Aorta (tissue), 5 donors: ENCODE measurements at regions not wholly inside any gene's neighbourhood (a gene's known extent, or its start where the extent isn't known, plus 50 kb on each side); places are given as distances from the start of the nearest gene placed in this dataset.
"Not testable (repeated sequence)": the region's sequence is repeated elsewhere in the genome, so short reads cannot be mapped to it uniquely, and the experiment has no call there.

Source experiments
- ATAC-seq: fragments of 200-7000 bp; cut with Tn5 transposase; one replicate; pipeline ENCODE4 v1.9.1; 2022; ENCODE audit warnings: moderate library complexity; ENCODE audit not compliant: low FRiP score
- DNase-seq, 2 donors: peaks; one replicate each; pipeline ENCODE4 v3.0.0-alpha.2; 2020
- H3K27ac ChIP-seq, 2 donors: one replicate each; pipeline ENCODE4 v1.5.1; 2013; ENCODE audit warnings: low read length in 2 of 2, mild to moderate bottlenecking in 2 of 2, moderate library complexity in 2 of 2, control low read depth in 1 of 2, inconsistent platforms in 1 of 2, low read depth in 1 of 2
- H3K27me3 ChIP-seq, 2 donors: one replicate each; pipeline ENCODE4 v1.6.1; 2013; ENCODE audit warnings: control low read depth in 1 of 2, low read length in 1 of 2, mild to moderate bottlenecking in 1 of 2, moderate library complexity in 1 of 2; ENCODE audit not compliant: insufficient read depth in 2 of 2, control insufficient read depth in 1 of 2
- H3K36me3 ChIP-seq, 2 donors: one replicate each; pipeline ENCODE4 v1.6.1; 2013; ENCODE audit warnings: control low read depth in 1 of 2, low read length in 1 of 2, mild to moderate bottlenecking in 1 of 2; ENCODE audit not compliant: insufficient read depth in 2 of 2, control insufficient read depth in 1 of 2
- H3K4me1 ChIP-seq, 2 donors: one replicate each; pipeline ENCODE4 v1.6.1; 2013; ENCODE audit warnings: low read length in 2 of 2, control low read depth in 1 of 2, mild to moderate bottlenecking in 1 of 2, moderate library complexity in 1 of 2; ENCODE audit not compliant: insufficient read depth in 2 of 2, control insufficient read depth in 1 of 2
- H3K4me3 ChIP-seq, 2 donors: one replicate each; pipeline ENCODE4 v1.5.1; 2013; ENCODE audit warnings: low read length in 2 of 2, control low read depth in 1 of 2, mild to moderate bottlenecking in 1 of 2
- H3K9me3 ChIP-seq: one replicate; pipeline ENCODE4 v1.6.1; 2013; ENCODE audit warnings: mild to moderate bottlenecking, low read length; ENCODE audit not compliant: control insufficient read depth
- WGBS, 2 donors: extraction: QIAGEN DNeasy Blood & Tissue Kit; methylation state at CpG; one replicate each; pipeline ENCODE4 v1.1.7; 2013; 5-methylcytosine and 5-hydroxymethylcytosine counted together
- intact Hi-C, 2 donors: fragments of 100-400 bp; cut with DNase I; formaldehyde crosslinking; loops; one replicate each; pipeline versions ENCODE4 v1.14.2 to v1.15.0; 2022
- donor health status: healthy with polysubstance abuse.
- donor health status: Bipolar disorder and iron deficiency.
- donor health status: DM: no; HTN: no; CAD: no.
- donor health status: DM: no; HTN: no; CAD: no.
- donor health status: DM: yes; HTN: yes; CAD: no.

DNA sequence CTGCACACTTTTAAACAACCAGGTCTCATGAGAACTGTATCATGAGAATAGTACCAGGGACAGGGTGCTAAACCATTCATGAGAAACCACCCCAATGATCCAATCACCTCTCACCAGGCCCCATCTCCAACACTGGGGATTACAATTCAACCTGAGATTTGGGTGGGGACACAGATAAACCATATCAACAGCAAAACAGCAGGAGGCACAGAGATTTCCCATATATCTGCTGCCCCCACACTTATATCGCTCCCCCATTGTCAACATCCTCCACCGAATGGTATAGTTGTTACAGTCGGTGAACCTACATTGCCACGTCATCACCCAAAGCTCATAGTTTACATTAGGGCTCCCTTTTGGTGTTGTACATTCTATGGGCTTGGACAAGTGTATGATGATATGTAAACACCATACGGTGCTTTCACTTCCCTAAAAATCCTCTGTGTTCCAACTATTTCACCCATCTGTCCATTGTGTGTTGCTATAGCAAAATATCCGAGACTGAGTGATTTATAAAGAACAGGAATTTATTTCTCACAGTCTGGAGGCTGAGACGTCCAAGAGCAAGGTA is 224.8 kb downstream of the FAM43A start:
- Histone ChIP-seq H3K4me1 (no peaks in the 10 kb centered on the region), H3K27ac (no peak overlapping the region), H3K9me3 (no peaks in the 10 kb centered on the region), H3K4me3 (no peak overlapping the region), H3K27me3 (no peaks in the 10 kb centered on the region), H3K36me3 (no peaks in the 10 kb centered on the region)
- 72 to 79% methylated on average over 7 of the region's 7 CpGs for WGBS, 2 donors
- intact Hi-C loops, result no loop called here
- DNase-seq (no peak), ATAC-seq (no peak)

GRCh38 chr3:194913316-194913715 is 227.6 kb downstream of the FAM43A start:
- Histone ChIP-seq H3K27ac (no peak overlapping the region), H3K4me1 (no peaks in the 10 kb centered on the region), H3K4me3 (no peak overlapping the region), H3K9me3 (no peaks in the 10 kb centered on the region), H3K36me3 (no peaks in the 10 kb centered on the region), H3K27me3 (no peaks in the 10 kb centered on the region)
- DNase-seq (no peak), ATAC-seq (no peak)
- WGBS, 2 donors, result 85 to 89% methylated on average over 5 of the region's 5 CpGs
- intact Hi-C loops, result no loop called here

- WGBS, 2 donors, result 79 to 83% methylated on average over 5 of the region's 5 CpGs
These were observed 239.2 kb downstream of the FAM43A start for GRCh38 chr3:194924889-194925288.

GRCh38 chr3:194925614-194926013 is 239.9 kb downstream of the FAM43A start:
- intact Hi-C loops, result loop anchor here in 1 of 2 donors (5.0 kb wide), 1 partner anchor 263 kb away; no protein-coding TSS in a partner anchor
- WGBS, 2 donors, result 82 to 83% methylated on average over 12 of the region's 12 CpGs
- ATAC-seq (no peak), DNase-seq (no peak)
- Histone ChIP-seq H3K4me3 (no peak overlapping the region), H3K36me3 (no peaks in the 10 kb centered on the region), H3K27me3 (no peaks in the 10 kb centered on the region), H3K4me1 (peaks cover 0 to 2% of the 10 kb centered on the region in 2 donors), H3K27ac (no peak overlapping the region), H3K9me3 (no peaks in the 10 kb centered on the region)

More at GRCh38 chr3:194924889-194925288, 239.2 kb downstream of the FAM43A start:
- H3K36me3 ChIP-seq, H3K27me3 ChIP-seq, ATAC-seq, H3K9me3 ChIP-seq, H3K4me1 ChIP-seq, H3K27ac ChIP-seq, DNase-seq, H3K4me3 ChIP-seq: not testable (repeated sequence)
- intact Hi-C loops, result loop anchor here in 1 of 2 donors (5.0 kb wide), 1 partner anchor 263 kb away; no protein-coding TSS in a partner anchor

DNA sequence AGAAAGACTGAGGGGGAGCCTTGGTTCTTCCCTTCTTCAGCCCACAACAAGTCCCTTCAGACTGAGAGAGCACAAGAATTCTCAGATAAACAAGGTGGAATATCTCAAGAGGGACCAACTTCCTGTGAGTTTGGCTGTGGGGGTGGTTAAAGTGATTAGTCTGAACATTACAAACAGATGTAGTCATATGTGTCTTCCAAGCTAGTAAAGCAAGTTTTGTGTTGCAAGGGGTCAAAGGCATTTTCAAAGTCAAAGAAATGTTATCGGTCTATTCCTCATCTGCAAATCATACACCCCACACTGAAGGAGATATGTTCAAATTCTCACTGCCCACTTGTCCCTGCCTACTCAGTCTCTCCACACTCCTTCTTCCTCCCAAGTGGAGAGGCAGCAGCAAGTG is 242.5 kb downstream of the FAM43A start:
- ATAC-seq (no peak), DNase-seq (no peak)
- intact Hi-C loops, result loop anchor here in 1 of 2 donors (5.0 kb wide), 1 partner anchor 266 kb away; no protein-coding TSS in a partner anchor
- no peak overlapping the region for H3K27ac ChIP-seq
- H3K36me3 ChIP-seq, result no peaks in the 10 kb centered on the region
- WGBS, 2 donors, result 0 to 36% methylated on average over 1 of the region's 1 CpG
- H3K27me3 ChIP-seq, result no peaks in the 10 kb centered on the region
- H3K4me1 ChIP-seq, result peaks cover 2 to 3% of the 10 kb centered on the region in 2 donors
- H3K9me3 ChIP-seq, result peaks cover 2% of the 10 kb centered on the region
- H3K4me3 ChIP-seq, result no peak overlapping the region

DNA sequence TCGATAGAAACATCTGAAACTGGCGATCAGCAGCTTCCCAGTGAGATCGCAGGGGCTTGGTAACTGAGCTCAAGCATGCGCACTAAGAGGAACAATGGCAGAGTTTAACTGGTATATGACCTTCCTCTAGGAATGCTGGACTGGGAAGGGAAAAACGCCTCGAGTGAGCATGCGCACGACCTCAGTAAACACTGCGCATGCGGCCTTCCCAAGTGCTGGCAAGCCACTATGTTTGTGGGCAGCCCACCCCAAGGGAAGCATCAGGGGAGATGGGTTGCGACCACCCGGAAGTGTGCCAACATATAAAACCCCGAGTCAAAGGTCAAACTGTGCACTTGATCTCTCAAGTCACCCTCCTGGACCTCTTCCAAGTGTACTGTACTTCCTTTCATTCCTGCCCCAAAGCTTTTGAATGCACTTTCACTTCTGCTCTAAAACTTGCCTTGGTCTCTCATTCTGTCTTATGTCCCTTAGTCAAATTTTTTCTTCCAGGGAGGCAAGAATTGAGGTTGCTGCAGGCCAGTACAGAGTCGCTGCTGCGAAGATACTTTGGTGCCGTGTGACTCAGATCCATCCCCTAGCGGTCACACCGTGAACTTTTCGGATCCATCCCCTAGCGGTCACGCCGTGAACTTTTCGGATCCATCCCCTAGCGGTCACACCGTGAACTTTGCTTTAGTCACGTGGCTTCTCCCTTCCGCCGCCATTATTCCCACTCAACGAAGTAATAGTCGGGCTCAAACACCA is 243.3 kb downstream of the FAM43A start:
- ATAC-seq (peak; percentile 82), DNase-seq (peak; percentile 63 to 84)
- H3K4me3 ChIP-seq, result no peak overlapping the region
- H3K36me3 ChIP-seq, result no peaks in the 10 kb centered on the region
- H3K27ac ChIP-seq, result no peak overlapping the region
- H3K4me1 ChIP-seq, result peaks cover 2 to 3% of the 10 kb centered on the region in 2 donors
- 64 to 69% methylated on average over 29 to 30 of the region's 30 CpGs for WGBS, 2 donors
- intact Hi-C loops, result loop anchor here in 1 of 2 donors (5.0 kb wide), 1 partner anchor 267 kb away; no protein-coding TSS in a partner anchor
- peaks cover 2% of the 10 kb centered on the region for H3K9me3 ChIP-seq
- no peaks in the 10 kb centered on the region for H3K27me3 ChIP-seq

GRCh38 chr3:194929578-194929960 is 243.9 kb downstream of the FAM43A start:
- DNase-seq (no peak), ATAC-seq (no peak)
- Histone ChIP-seq H3K9me3 (peaks cover 2% of the 10 kb centered on the region), H3K4me1 (peaks cover 2 to 3% of the 10 kb centered on the region in 2 donors), H3K36me3 (no peaks in the 10 kb centered on the region), H3K27ac (no peak overlapping the region), H3K4me3 (no peak overlapping the region), H3K27me3 (no peaks in the 10 kb centered on the region)
- intact Hi-C loops, result loop anchor here in 1 of 2 donors (5.0 kb wide), 1 partner anchor 267 kb away; no protein-coding TSS in a partner anchor
- 3 to 4% methylated on average over 1 of the region's 1 CpG for WGBS, 2 donors

GRCh38 chr3:194930377-194931204 is 244.9 kb downstream of the FAM43A start:
- peaks cover 2 to 3% of the 10 kb centered on the region in 2 donors for H3K4me1 ChIP-seq
- H3K4me3 ChIP-seq, result no peak overlapping the region
- intact Hi-C loops, result loop anchor here in 1 of 2 donors (5.0 kb wide), 1 partner anchor 47 kb away; no protein-coding TSS in a partner anchor
- 55 to 62% methylated on average over 9 of the region's 9 CpGs for WGBS, 2 donors
- ATAC-seq (peak; percentile 66), DNase-seq (peak in 1 of 2 donors; percentile 70)
- H3K27me3 ChIP-seq, result no peaks in the 10 kb centered on the region
- no peaks in the 10 kb centered on the region for H3K36me3 ChIP-seq
- H3K27ac ChIP-seq, result peak overlapping the region in 1 of 2 donors; percentile 30
- H3K9me3 ChIP-seq, result peaks cover 2% of the 10 kb centered on the region
